GM23338 (cell line): ENCODE measurements at regions not wholly inside any gene's neighbourhood (a gene's known extent, or its start where the extent isn't known, plus 50 kb on each side); places are given as distances from the start of the nearest gene placed in this dataset.

ENCODE experiments used
- ATAC-seq: fragments of 200-7000 bp; cut with Tn5 transposase; 3 replicates; pipeline ENCODE4 v1.9.1; 2020
- DNase-seq: peaks from one replicate; pipeline ENCODE4 v3.0.0-alpha.2; 2015; ENCODE audit warnings: low spot score
- H2AFZ ChIP-seq: fragments of 200-600 bp; sonication (generic); 2 replicates; pipeline ENCODE4 v1.8.0; 2016; ENCODE audit warnings: antibody characterized with exemption, mild to moderate bottlenecking, moderate library complexity
- H3F3A ChIP-seq: fragments of 200-600 bp; sonication (generic); replicated peaks from 2 replicates; pipeline ENCODE4 v1.8.0; 2017; ENCODE audit warnings: antibody characterized with exemption, mixed run types, low read depth
- H3K27ac ChIP-seq: fragments of 200-600 bp; sonication (generic); 2 replicates; pipeline ENCODE4 v1.6.1; 2016; ENCODE audit warnings: low read depth
- H3K27me3 ChIP-seq: fragments of 200-600 bp; sonication (generic); 2 replicates; pipeline ENCODE4 v1.8.0; 2016; ENCODE audit warnings: mild to moderate bottlenecking, mixed run types, moderate library complexity; ENCODE audit not compliant: insufficient read depth
- H3K36me3 ChIP-seq: fragments of 200-600 bp; sonication (generic); 2 replicates; pipeline ENCODE4 v1.8.0; 2016; ENCODE audit warnings: mild to moderate bottlenecking; ENCODE audit not compliant: insufficient read depth
- H3K4me1 ChIP-seq: fragments of 200-600 bp; sonication (generic); 2 replicates; pipeline ENCODE4 v1.8.0; 2016; ENCODE audit warnings: mild to moderate bottlenecking, moderate library complexity; ENCODE audit not compliant: insufficient read depth
- H3K4me2 ChIP-seq: fragments of 200-600 bp; sonication (generic); 2 replicates; pipeline ENCODE4 v1.7.1; 2017; ENCODE audit warnings: mixed run types
- H3K4me3 ChIP-seq: fragments of 200-600 bp; sonication (generic); 2 replicates; pipeline ENCODE4 v1.6.1; 2016; ENCODE audit warnings: mixed run types
- H3K79me2 ChIP-seq: fragments of 200-600 bp; sonication (generic); replicated peaks from 2 replicates; pipeline ENCODE4 v1.8.0; 2017; ENCODE audit warnings: mild to moderate bottlenecking; ENCODE audit not compliant: insufficient read depth
- H3K9me2 ChIP-seq: fragments of 200-600 bp; sonication (generic); 2 replicates; pipeline ENCODE4 v1.8.0; 2017; ENCODE audit not compliant: insufficient read depth
- H4K20me1 ChIP-seq: fragments of 200-600 bp; sonication (generic); replicated peaks from 2 replicates; pipeline ENCODE4 v1.8.0; 2017; ENCODE audit warnings: mild to moderate bottlenecking; ENCODE audit not compliant: insufficient read depth
- H3K27ac Mint-ChIP-seq: 2 replicates; pipeline ENCODE4 v1.8.0; 2020; ENCODE audit warnings: inconsistent platforms, mild to moderate bottlenecking, moderate library complexity, mixed read lengths
- H3K27me3 Mint-ChIP-seq: 3 replicates; pipeline ENCODE4 v1.8.0; 2022; ENCODE audit warnings: low read depth, mild to moderate bottlenecking, moderate library complexity, mixed read lengths, inconsistent platforms; ENCODE audit not compliant: insufficient read depth, poor library complexity
- H3K36me3 Mint-ChIP-seq: 3 replicates; pipeline ENCODE4 v1.8.0; 2021; ENCODE audit warnings: low read depth, mild to moderate bottlenecking, inconsistent platforms, moderate library complexity, mixed read lengths
- H3K4me1 Mint-ChIP-seq: 3 replicates; pipeline ENCODE4 v1.8.0; 2020; ENCODE audit warnings: mild to moderate bottlenecking, inconsistent platforms, mixed read lengths
- H3K4me3 Mint-ChIP-seq: 3 replicates; pipeline ENCODE4 v1.8.0; 2021; ENCODE audit warnings: moderate library complexity, mild to moderate bottlenecking, inconsistent platforms, mixed read lengths
- H3K9me3 Mint-ChIP-seq: 3 replicates; pipeline ENCODE4 v1.8.0; 2020; ENCODE audit warnings: moderate library complexity, mild to moderate bottlenecking, inconsistent platforms, mixed read lengths
- NANOG ChIP-seq: IDR thresholded peaks from 2 replicates; pipeline ENCODE4 v1.6.1; 2016; ENCODE audit warnings: antibody characterized with exemption, borderline replicate concordance
- POLR2AphosphoS5 ChIP-seq: IDR thresholded peaks from 2 replicates; pipeline ENCODE4 v1.6.1; 2016; ENCODE audit warnings: antibody characterized with exemption, low read depth
- STAT1 ChIP-seq: IDR thresholded peaks from one replicate; pipeline ENCODE4 v1.6.1; 2016; ENCODE audit warnings: antibody characterized with exemption; ENCODE audit not compliant: unreplicated experiment
- ZNF114 ChIP-seq: fragments of 250-450 bp; sonication (Bioruptor Pico); IDR thresholded peaks from 2 replicates; pipeline ENCODE4 v1.5.0; 2020; ENCODE audit warnings: mild to moderate bottlenecking, moderate library complexity
- TF ChIP-seq, protein P1 (sequence below), 2 experiments: fragments of 200-600 bp in 1 of 2; sonication (generic) in 1 of 2; conservative IDR thresholded peaks; 2 replicates each; pipeline versions ENCODE4 v1.5.1 to v1.6.1; 2016 to 2017; ENCODE audit warnings: antibody characterized with exemption in 2 of 2, low read depth in 2 of 2, mild to moderate bottlenecking in 2 of 2, moderate library complexity in 1 of 2
- TF ChIP-seq, protein P2 (sequence below): IDR thresholded peaks from 2 replicates; pipeline ENCODE4 v1.6.1; 2016; ENCODE audit warnings: antibody characterized with exemption

DNA sequence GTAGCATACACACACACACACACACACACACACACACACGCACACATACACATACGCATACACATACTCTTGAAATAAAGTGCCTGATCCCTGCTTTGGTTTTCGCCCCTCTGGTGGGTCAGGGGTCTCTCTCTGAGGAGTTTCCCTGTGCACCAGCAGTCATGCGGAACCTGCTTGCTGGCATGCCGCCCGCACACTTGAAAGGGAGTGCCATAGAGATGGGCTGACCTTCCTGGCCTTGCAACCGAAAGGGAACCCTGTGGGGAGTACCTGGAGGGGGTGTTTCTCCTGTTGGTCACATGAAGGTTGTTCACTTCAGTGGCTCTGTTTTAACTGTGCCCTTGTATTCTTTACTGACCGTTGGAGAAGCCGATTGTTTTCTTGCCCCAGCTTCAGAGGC is 752.3 kb downstream of the NR2F2 start:
- no peaks in the 10 kb centered on the region for H3K9me3 Mint-ChIP-seq
- Histone ChIP-seq H3K4me2 (no peak overlapping the region), H3K36me3 (no peaks in the 10 kb centered on the region), H3K4me3 (no peak overlapping the region), H3K27ac (no peak overlapping the region), H2AFZ (peak overlapping the region; percentile 74; the same call in 1 of the 2 replicates), H3F3A (no peaks in the 10 kb centered on the region), H3K27me3 (no peaks in the 10 kb centered on the region), H4K20me1 (no peaks in the 10 kb centered on the region), H3K79me2 (no peaks in the 10 kb centered on the region), H3K9me2 (peaks cover 3% of the 10 kb centered on the region; the same call in 1 of the 2 replicates), H3K4me1 (0 out of 2 replicates have a peak, but pooled peaks cover 3% of the 10 kb centered on the region)
- H3K27ac Mint-ChIP-seq, result no peak overlapping the region
- peaks cover 7% of the 10 kb centered on the region for H3K27me3 Mint-ChIP-seq
- ATAC-seq, result peak; percentile 69
- TF ChIP-seq, protein P1, sequence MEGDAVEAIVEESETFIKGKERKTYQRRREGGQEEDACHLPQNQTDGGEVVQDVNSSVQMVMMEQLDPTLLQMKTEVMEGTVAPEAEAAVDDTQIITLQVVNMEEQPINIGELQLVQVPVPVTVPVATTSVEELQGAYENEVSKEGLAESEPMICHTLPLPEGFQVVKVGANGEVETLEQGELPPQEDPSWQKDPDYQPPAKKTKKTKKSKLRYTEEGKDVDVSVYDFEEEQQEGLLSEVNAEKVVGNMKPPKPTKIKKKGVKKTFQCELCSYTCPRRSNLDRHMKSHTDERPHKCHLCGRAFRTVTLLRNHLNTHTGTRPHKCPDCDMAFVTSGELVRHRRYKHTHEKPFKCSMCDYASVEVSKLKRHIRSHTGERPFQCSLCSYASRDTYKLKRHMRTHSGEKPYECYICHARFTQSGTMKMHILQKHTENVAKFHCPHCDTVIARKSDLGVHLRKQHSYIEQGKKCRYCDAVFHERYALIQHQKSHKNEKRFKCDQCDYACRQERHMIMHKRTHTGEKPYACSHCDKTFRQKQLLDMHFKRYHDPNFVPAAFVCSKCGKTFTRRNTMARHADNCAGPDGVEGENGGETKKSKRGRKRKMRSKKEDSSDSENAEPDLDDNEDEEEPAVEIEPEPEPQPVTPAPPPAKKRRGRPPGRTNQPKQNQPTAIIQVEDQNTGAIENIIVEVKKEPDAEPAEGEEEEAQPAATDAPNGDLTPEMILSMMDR (conservative IDR thresholded peaks at IDR 0.05; ENCODE audit: low read depth in 2 of 2), result no peak
- TF ChIP-seq, protein P2, sequence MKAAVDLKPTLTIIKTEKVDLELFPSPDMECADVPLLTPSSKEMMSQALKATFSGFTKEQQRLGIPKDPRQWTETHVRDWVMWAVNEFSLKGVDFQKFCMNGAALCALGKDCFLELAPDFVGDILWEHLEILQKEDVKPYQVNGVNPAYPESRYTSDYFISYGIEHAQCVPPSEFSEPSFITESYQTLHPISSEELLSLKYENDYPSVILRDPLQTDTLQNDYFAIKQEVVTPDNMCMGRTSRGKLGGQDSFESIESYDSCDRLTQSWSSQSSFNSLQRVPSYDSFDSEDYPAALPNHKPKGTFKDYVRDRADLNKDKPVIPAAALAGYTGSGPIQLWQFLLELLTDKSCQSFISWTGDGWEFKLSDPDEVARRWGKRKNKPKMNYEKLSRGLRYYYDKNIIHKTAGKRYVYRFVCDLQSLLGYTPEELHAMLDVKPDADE, result no peak
- no peak for TF ChIP-seq ZNF114 (CRISPR knock-in tag)
- no peak for TF ChIP-seq NANOG
- H3K4me1 Mint-ChIP-seq, result no peaks in the 10 kb centered on the region; the same call in 2 of the 3 replicates
- no peaks in the 10 kb centered on the region for H3K36me3 Mint-ChIP-seq
- peak; percentile 17 for DNase-seq
- H3K4me3 Mint-ChIP-seq, result no peak overlapping the region

GRCh38 chr15:97084650-97085049 is 754.1 kb downstream of the NR2F2 start:
- no peak overlapping the region for H3K4me3 ChIP-seq
- TF ChIP-seq STAT1 (no peak), ZNF114 (CRISPR knock-in tag) (no peak), POLR2AphosphoS5 (no peak)
- TF ChIP-seq, protein P2, result no peak
- TF ChIP-seq, protein P1 (conservative IDR thresholded peaks at IDR 0.05; ENCODE audit: low read depth in 2 of 2), result no peak
- DNase-seq, result no peak

More at GRCh38 chr15:97084650-97085049, 754.1 kb downstream of the NR2F2 start:
- H3K27ac Mint-ChIP-seq, result no peak overlapping the region
- H3K36me3 Mint-ChIP-seq, result no peaks in the 10 kb centered on the region
- Histone ChIP-seq H3K36me3 (no peaks in the 10 kb centered on the region), H3K79me2 (no peaks in the 10 kb centered on the region), H2AFZ (no peak overlapping the region), H3F3A (no peaks in the 10 kb centered on the region), H3K27ac (no peak overlapping the region), H3K9me2 (peaks cover 3% of the 10 kb centered on the region; the same call in 1 of the 2 replicates), H3K27me3 (no peaks in the 10 kb centered on the region), H3K4me1 (0 out of 2 replicates have a peak, but pooled peaks cover 3% of the 10 kb centered on the region), H4K20me1 (no peaks in the 10 kb centered on the region), H3K4me2 (no peak overlapping the region)
- H3K4me3 Mint-ChIP-seq, result no peak overlapping the region
- H3K4me1 Mint-ChIP-seq, result no peaks in the 10 kb centered on the region; the same call in 2 of the 3 replicates
- H3K27me3 Mint-ChIP-seq, result peaks cover 7% of the 10 kb centered on the region
- no peaks in the 10 kb centered on the region for H3K9me3 Mint-ChIP-seq
- ATAC-seq, result no peak
